Activated T-helper 2 cell treated with anti-CD3 and anti-CD28 coated beads, Interferon-gamma antibody, Interleukin-2, Interleukin-4, amounts not matched to agents 10 μg/mL and 5 μg/mL and 100 μg/mL, durations not matched to agents 14 hours and 24 hours and 36 hours (primary cell): ENCODE measurements at regions not wholly inside any gene's neighbourhood (a gene's known extent, or its start where the extent isn't known, plus 50 kb on each side); places are given as distances from the start of the nearest gene placed in this dataset.
"Not testable (repeated sequence)": the region's sequence is repeated elsewhere in the genome, so short reads cannot be mapped to it uniquely, and the experiment has no call there.

Experiments
- DNase-seq: peaks from one replicate; pipeline ENCODE4 v3.0.0; 2021; ENCODE audit warnings: low spot score
- H3K27ac Mint-ChIP-seq: one replicate; pipeline ENCODE4 v1.8.0; 2021; ENCODE audit warnings: mixed read lengths
- H3K27me3 Mint-ChIP-seq: one replicate; pipeline ENCODE4 v1.8.0; 2021; ENCODE audit warnings: low read depth, mixed read lengths
- H3K36me3 Mint-ChIP-seq: one replicate; pipeline ENCODE4 v1.8.0; 2021; ENCODE audit warnings: low read depth, mixed read lengths
- H3K4me1 Mint-ChIP-seq: one replicate; pipeline ENCODE4 v1.8.0; 2021; ENCODE audit warnings: low read depth, mixed read lengths
- H3K4me3 Mint-ChIP-seq: one replicate; pipeline ENCODE4 v1.8.0; 2021; ENCODE audit warnings: low read depth, mild to moderate bottlenecking, moderate library complexity, mixed read lengths
- H3K9me3 Mint-ChIP-seq: one replicate; pipeline ENCODE4 v1.8.0; 2021; ENCODE audit warnings: mixed read lengths
- intact Hi-C: fragments of 100-400 bp; cut with micrococcal nuclease; formaldehyde crosslinking; loops from one replicate; pipeline ENCODE4 v1.15.1; 2023

DNA sequence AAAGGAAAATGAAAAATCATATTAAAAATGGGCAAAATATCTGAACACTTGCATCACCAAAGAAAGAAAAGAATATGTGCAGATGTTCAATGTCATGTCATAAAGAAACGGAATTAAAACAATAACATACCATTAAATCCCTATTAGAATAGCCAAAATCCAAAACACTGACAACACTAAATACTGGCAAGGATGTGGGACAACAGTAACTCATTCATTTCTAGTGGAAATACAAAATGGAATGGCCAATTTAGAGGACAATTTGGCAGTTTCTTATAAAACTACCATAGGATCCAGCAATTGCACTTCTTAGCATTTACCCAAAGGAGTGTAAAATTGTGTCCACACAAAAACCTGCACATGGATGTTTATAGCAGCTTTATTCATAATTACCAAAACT is 542.5 kb upstream of the UBE2E2 start:
- intact Hi-C loops = no loop called here
- Mint-ChIP-seq H3K4me1 (no peaks in the 10 kb centered on the region), H3K27me3 (no peaks in the 10 kb centered on the region), H3K36me3 (no peaks in the 10 kb centered on the region), H3K4me3 (no peak overlapping the region), H3K9me3 (peaks cover 2% of the 10 kb centered on the region), H3K27ac (no peak overlapping the region)
- DNase-seq = no peak

DNA sequence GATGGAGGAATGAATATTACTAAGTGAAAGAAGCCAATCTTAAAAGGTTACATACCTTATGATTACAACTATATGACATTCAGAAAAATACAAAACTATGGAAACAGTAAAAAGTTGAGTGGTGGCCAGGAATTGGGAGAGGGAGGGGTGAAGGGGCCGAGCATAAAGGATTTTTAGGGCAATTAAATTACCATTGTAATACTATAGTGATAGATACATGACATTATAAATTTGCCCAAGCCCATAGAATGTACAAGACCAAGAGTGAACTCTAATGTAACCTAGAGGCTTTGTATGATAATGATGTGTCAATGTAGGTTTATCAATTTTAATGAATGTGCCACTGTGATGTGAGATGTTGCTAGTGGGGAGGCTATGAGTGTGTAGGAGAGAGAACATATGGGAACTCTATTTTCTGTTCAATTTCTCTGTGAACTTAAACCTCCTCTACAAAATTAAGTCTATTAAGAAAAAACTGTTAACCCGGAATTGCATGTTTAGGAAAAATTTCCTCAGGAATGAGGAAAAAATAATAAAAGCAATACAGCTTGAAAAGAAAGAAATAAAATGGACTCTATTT is 541.9 kb upstream of the UBE2E2 start:
- H3K4me1 Mint-ChIP-seq = no peaks in the 10 kb centered on the region
- no peak overlapping the region for H3K4me3 Mint-ChIP-seq
- intact Hi-C loops = no loop called here
- H3K9me3 Mint-ChIP-seq = no peaks in the 10 kb centered on the region
- no peaks in the 10 kb centered on the region for H3K27me3 Mint-ChIP-seq
- no peak for DNase-seq
- no peak overlapping the region for H3K27ac Mint-ChIP-seq
- H3K36me3 Mint-ChIP-seq = no peaks in the 10 kb centered on the region

DNA sequence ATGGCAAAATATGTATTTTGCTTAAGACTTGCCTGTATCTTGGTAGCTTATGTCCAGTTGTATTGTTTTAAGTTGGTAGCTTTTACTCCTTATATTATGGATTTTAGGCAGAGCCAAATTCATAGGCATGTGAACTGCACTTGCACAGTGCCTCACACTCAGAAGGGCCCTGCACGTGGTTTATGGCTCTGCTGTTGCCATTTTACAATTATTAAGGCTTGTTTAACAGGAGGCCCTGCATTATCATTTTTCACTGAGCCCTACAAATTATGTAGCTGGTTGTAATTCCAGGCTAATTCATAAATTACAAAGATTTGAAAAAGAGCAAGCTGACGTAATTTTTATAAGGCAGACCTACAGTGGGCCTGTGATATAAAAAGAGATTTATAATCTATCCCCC is 537.6 kb upstream of the UBE2E2 start:
- H3K9me3 Mint-ChIP-seq = no peaks in the 10 kb centered on the region
- intact Hi-C loops = no loop called here
- H3K27me3 Mint-ChIP-seq = no peaks in the 10 kb centered on the region
- H3K4me3 Mint-ChIP-seq = no peak overlapping the region
- H3K27ac Mint-ChIP-seq = no peak overlapping the region
- no peak for DNase-seq
- H3K4me1 Mint-ChIP-seq = no peaks in the 10 kb centered on the region
- no peaks in the 10 kb centered on the region for H3K36me3 Mint-ChIP-seq

DNA sequence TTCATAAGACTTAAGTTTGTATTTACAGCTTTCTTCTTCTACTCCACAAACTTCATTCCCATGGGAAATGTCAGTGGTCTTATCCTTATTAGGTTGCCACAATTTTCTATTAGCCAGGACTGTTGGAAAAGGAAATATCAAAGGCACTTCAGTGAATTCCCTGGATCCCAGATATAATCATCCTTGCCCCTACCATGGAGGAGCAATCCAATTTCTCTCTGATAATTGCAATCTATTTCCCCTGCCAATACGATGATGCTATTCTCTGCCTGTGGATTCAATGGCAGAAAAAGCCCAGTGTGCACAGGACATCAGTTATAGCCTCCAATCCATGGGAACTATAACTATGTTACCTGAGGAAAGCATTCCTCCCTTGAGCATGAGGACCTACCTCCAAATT is 536.4 kb upstream of the UBE2E2 start:
- DNase-seq = no peak
- Mint-ChIP-seq H3K9me3 (no peaks in the 10 kb centered on the region), H3K36me3 (no peaks in the 10 kb centered on the region), H3K4me1 (no peaks in the 10 kb centered on the region), H3K4me3 (no peak overlapping the region), H3K27me3 (no peaks in the 10 kb centered on the region), H3K27ac (no peak overlapping the region)
- intact Hi-C loops = no loop called here

GRCh38 chr3:22671848-22672247 is 531.3 kb upstream of the UBE2E2 start:
- DNase-seq = no peak
- H3K4me1 Mint-ChIP-seq = no peaks in the 10 kb centered on the region

GRCh38 chr3:22684739-22685138 is 518.4 kb upstream of the UBE2E2 start:
- no peak for DNase-seq
- H3K27me3 Mint-ChIP-seq = no peaks in the 10 kb centered on the region
- intact Hi-C loops = no loop called here
- H3K9me3 Mint-ChIP-seq = no peaks in the 10 kb centered on the region
- no peaks in the 10 kb centered on the region for H3K36me3 Mint-ChIP-seq
- no peaks in the 10 kb centered on the region for H3K4me1 Mint-ChIP-seq
- no peak overlapping the region for H3K27ac Mint-ChIP-seq
- H3K4me3 Mint-ChIP-seq = no peak overlapping the region

More at GRCh38 chr3:22671848-22672247, 531.3 kb upstream of the UBE2E2 start:
- H3K27ac Mint-ChIP-seq = no peak overlapping the region
- H3K4me3 Mint-ChIP-seq = no peak overlapping the region
- intact Hi-C loops = no loop called here
- H3K9me3 Mint-ChIP-seq = no peaks in the 10 kb centered on the region
- no peaks in the 10 kb centered on the region for H3K36me3 Mint-ChIP-seq
- no peaks in the 10 kb centered on the region for H3K27me3 Mint-ChIP-seq

DNA sequence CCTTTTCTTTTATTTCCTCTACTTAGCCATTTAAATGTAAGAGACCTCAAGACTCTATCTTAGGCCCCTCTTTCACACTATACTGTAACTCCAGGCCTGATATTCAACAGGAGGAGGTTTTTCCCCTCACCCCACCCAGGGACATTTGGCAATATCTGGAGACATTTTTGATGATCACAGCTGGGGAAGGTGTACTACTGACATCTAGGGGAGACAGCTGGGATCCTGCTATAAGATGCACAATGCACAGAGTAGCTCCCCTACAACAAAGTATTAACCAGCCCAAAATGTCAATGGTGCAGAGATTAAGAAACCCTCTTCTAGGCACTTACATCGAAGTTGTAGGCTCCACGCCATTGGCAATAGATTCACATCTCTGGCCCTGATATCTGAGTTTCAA is 517.5 kb upstream of the UBE2E2 start:
- H3K4me3 Mint-ChIP-seq = no peak overlapping the region
- no peaks in the 10 kb centered on the region for H3K27me3 Mint-ChIP-seq
- no peak for DNase-seq
- H3K27ac Mint-ChIP-seq = no peak overlapping the region
- no peaks in the 10 kb centered on the region for H3K4me1 Mint-ChIP-seq
- H3K36me3 Mint-ChIP-seq = no peaks in the 10 kb centered on the region
- H3K9me3 Mint-ChIP-seq = no peaks in the 10 kb centered on the region
- intact Hi-C loops = no loop called here

GRCh38 chr3:22691407-22691806 is 511.7 kb upstream of the UBE2E2 start:
- Mint-ChIP-seq H3K4me1 (no peaks in the 10 kb centered on the region), H3K27me3 (no peaks in the 10 kb centered on the region), H3K27ac (no peak overlapping the region), H3K9me3 (no peaks in the 10 kb centered on the region), H3K4me3 (no peak overlapping the region), H3K36me3 (no peaks in the 10 kb centered on the region)
- intact Hi-C loops = no loop called here
- no peak for DNase-seq

DNA sequence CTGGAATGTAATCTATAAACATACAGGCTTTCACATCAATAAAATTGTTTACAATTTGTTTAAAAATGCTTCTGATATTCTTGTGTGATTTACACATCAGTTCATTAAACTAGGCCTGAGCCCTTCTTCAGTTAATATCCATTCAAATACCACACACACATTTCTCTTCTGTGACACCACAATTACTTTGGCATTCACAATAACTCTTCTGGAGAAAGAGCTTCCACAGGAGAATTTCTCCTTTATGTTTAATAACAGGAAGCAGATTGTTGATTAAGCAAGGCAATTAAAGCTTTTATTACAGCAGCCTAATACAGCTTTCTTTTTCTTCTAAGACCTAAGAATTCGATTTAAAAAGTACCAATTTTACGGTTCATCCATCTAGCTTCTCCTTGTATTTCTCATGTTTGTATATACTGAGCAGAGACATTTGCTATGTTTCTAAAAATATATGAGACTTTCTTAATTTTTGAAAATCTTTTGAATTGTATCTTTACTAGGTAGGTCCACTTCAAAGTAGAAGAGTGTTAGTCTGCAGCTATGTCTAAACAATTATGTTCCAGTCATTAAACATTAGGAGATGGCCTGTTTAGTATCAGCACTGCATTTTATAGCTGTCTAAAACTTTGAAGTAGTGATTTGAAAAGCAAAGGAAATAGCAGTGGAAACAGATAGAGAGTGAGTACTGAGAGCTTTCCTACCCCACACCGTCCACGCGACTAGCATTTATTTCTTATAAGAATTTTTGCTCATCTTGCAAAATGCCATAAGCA is 511.1 kb upstream of the UBE2E2 start:
- DNase-seq = no peak
- H3K27ac Mint-ChIP-seq = no peak overlapping the region

GRCh38 chr3:22700876-22701275 is 502.3 kb upstream of the UBE2E2 start:
- no peaks in the 10 kb centered on the region for H3K36me3 Mint-ChIP-seq
- no peak overlapping the region for H3K27ac Mint-ChIP-seq
- no peaks in the 10 kb centered on the region for H3K4me1 Mint-ChIP-seq
- intact Hi-C loops = no loop called here
- no peak for DNase-seq
- no peak overlapping the region for H3K4me3 Mint-ChIP-seq
- H3K9me3 Mint-ChIP-seq = no peaks in the 10 kb centered on the region
- no peaks in the 10 kb centered on the region for H3K27me3 Mint-ChIP-seq

More for the DNA sequence above, 511.1 kb upstream of the UBE2E2 start:
- Mint-ChIP-seq H3K4me1 (no peaks in the 10 kb centered on the region), H3K36me3 (no peaks in the 10 kb centered on the region), H3K4me3 (no peak overlapping the region), H3K9me3 (no peaks in the 10 kb centered on the region), H3K27me3 (no peaks in the 10 kb centered on the region)
- intact Hi-C loops = no loop called here

- Mint-ChIP-seq H3K4me1 (no peaks in the 10 kb centered on the region), H3K9me3 (peaks cover 4% of the 10 kb centered on the region), H3K36me3 (no peaks in the 10 kb centered on the region), H3K27me3 (no peaks in the 10 kb centered on the region), H3K4me3 (no peak overlapping the region), H3K27ac (no peak overlapping the region)
- intact Hi-C loops = no loop called here
- DNase-seq = no peak
Observed at GRCh38 chr3:22704166-22704565, 499.0 kb upstream of the UBE2E2 start.

DNA sequence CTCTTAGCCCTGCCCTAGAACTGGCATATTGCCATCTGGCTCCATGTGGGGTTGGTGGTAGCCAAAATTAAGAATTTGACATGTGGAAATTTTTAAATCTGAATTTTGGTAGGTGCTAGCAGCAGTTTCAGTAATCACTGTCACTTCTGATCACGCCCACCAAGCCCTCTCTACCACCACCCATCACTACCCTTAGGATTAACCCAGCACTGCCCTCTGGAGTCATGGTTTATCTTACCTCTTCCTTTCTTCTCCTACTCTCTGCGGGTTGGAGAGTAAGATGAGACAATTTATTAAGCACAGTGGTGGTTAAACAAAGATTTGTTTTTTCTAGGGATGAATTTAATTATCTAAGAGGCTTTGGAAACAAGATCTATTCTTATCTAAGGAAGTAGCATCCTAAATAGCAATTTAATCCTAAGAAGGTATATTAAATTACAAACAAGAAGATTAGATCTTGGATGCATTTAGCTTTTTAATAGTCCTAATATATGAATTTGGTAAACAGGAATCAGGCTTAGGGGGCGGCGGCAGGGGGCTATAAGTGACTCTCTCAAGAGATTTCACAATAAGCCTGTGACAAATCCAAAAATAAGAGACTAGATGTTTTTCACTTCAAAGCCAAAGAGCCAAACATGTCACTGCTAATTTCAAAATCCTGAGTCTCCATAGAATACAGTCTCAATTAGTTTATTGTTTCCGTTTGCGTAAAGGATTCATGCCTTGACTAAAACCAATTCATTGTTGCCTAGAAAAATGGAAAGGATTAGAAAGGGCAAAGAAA is 498.4 kb upstream of the UBE2E2 start:
- Mint-ChIP-seq H3K27me3 (no peaks in the 10 kb centered on the region), H3K4me3 (no peak overlapping the region), H3K4me1 (no peaks in the 10 kb centered on the region), H3K27ac (no peak overlapping the region), H3K9me3 (peaks cover 10% of the 10 kb centered on the region), H3K36me3 (no peaks in the 10 kb centered on the region)
- intact Hi-C loops = no loop called here
- DNase-seq = no peak

GRCh38 chr3:22706922-22707321 is 496.2 kb upstream of the UBE2E2 start:
- intact Hi-C loops, H3K27ac Mint-ChIP-seq, H3K27me3 Mint-ChIP-seq, H3K4me1 Mint-ChIP-seq, H3K4me3 Mint-ChIP-seq, H3K36me3 Mint-ChIP-seq, DNase-seq: not testable (repeated sequence)
- peaks cover 19% of the 10 kb centered on the region for H3K9me3 Mint-ChIP-seq
